ENCODE measurements at regions not wholly inside any gene's neighbourhood (a gene's known extent, or its start where the extent isn't known, plus 50 kb on each side); places are given as distances from the start of the nearest gene placed in this dataset.

DNA sequence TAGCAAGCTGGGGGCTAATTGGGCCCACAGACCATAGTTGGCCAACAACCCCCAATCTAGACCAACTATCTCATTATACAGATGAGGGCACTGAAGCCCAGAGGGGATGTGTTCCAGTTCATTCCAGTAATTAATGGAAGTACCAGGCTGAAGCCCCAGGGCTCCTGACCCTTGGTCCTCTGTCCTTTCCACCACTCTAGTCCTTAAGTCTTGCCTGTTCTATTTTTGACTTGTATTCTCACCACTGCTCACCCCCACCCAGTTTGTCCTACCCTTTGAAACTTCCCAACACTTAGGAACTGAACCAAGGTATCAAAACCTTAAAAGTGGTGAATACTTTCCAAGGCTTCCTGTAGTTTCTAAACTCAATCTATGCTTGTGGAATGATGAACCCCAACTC, 407.4 kb downstream of the ENC1 start:
- Histone ChIP-seq H3K36me3 (ENCODE audit: control insufficient read depth, insufficient read depth, low read length) (no peaks in the 10 kb centered on the region), H3K27me3 (ENCODE audit: control insufficient read depth, insufficient read depth, low read length) (no peaks in the 10 kb centered on the region), H3K4me3 (ENCODE audit: low read depth, low read length) (no peak overlapping the region)
- no peak for DNase-seq (ENCODE audit: low read depth)
- TF ChIP-seq, protein P1, sequence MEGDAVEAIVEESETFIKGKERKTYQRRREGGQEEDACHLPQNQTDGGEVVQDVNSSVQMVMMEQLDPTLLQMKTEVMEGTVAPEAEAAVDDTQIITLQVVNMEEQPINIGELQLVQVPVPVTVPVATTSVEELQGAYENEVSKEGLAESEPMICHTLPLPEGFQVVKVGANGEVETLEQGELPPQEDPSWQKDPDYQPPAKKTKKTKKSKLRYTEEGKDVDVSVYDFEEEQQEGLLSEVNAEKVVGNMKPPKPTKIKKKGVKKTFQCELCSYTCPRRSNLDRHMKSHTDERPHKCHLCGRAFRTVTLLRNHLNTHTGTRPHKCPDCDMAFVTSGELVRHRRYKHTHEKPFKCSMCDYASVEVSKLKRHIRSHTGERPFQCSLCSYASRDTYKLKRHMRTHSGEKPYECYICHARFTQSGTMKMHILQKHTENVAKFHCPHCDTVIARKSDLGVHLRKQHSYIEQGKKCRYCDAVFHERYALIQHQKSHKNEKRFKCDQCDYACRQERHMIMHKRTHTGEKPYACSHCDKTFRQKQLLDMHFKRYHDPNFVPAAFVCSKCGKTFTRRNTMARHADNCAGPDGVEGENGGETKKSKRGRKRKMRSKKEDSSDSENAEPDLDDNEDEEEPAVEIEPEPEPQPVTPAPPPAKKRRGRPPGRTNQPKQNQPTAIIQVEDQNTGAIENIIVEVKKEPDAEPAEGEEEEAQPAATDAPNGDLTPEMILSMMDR (IDR thresholded peaks at IDR 0.05; ENCODE audit: insufficient read depth, low read length, severe bottlenecking): no peak
- FAIRE-seq: peak; percentile 32

DNA sequence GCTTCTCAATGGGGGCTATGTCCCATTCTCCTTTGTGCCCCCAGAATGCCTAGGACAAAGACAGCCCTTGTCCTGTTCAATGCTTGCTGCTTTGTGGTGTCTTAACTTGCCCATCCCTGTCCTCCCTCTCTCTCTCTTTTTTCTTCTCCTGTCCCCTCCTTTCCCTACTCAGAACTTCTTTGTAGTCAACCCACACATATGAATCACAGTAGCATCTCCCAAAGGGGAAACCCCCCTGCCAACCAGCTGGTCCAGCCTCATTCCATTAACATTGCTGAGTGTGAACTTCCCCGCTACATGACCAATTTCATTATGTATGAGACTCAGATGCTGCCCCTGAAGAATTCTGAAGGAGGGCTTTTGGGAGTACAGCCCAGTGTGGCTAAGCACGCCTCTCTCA, 408.3 kb downstream of the ENC1 start:
- H3K4me3 ChIP-seq (ENCODE audit: low read depth, low read length): no peak overlapping the region
- H3K27me3 ChIP-seq (ENCODE audit: control insufficient read depth, insufficient read depth, low read length): no peaks in the 10 kb centered on the region
- H3K36me3 ChIP-seq (ENCODE audit: control insufficient read depth, insufficient read depth, low read length): no peaks in the 10 kb centered on the region
- peak; percentile 32 for FAIRE-seq
- TF ChIP-seq, protein P1 (IDR thresholded peaks at IDR 0.05; ENCODE audit: insufficient read depth, low read length, severe bottlenecking): no peak
- peak; percentile 99 for DNase-seq (ENCODE audit: low read depth)

DNA sequence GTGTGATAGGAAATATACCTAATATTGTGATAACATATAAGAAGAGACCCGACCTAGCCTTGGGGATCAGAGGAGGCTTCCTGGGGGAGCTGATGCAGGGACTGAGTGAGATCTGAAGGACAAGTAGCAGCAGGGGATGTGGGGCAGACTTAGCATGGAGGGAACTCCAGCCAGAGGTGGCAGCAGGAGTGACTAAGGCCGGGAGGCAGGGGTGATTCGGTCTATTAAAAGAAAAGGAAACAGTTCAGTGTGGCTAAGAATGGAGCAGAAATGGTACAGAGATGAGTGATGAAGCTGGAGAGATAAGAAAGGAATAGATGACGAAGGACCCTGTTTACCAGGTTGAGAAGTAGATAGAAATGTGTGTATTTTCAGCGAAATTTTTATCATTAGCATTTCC, 408.8 kb downstream of the ENC1 start:
- Histone ChIP-seq H3K4me3 (ENCODE audit: low read depth, low read length) (no peak overlapping the region), H3K27me3 (ENCODE audit: control insufficient read depth, insufficient read depth, low read length) (no peaks in the 10 kb centered on the region), H3K36me3 (ENCODE audit: control insufficient read depth, insufficient read depth, low read length) (no peaks in the 10 kb centered on the region)
- peak; percentile 61 for DNase-seq (ENCODE audit: low read depth)
- TF ChIP-seq, protein P1 (IDR thresholded peaks at IDR 0.05; ENCODE audit: insufficient read depth, low read length, severe bottlenecking): no peak
- FAIRE-seq: no peak

DNA sequence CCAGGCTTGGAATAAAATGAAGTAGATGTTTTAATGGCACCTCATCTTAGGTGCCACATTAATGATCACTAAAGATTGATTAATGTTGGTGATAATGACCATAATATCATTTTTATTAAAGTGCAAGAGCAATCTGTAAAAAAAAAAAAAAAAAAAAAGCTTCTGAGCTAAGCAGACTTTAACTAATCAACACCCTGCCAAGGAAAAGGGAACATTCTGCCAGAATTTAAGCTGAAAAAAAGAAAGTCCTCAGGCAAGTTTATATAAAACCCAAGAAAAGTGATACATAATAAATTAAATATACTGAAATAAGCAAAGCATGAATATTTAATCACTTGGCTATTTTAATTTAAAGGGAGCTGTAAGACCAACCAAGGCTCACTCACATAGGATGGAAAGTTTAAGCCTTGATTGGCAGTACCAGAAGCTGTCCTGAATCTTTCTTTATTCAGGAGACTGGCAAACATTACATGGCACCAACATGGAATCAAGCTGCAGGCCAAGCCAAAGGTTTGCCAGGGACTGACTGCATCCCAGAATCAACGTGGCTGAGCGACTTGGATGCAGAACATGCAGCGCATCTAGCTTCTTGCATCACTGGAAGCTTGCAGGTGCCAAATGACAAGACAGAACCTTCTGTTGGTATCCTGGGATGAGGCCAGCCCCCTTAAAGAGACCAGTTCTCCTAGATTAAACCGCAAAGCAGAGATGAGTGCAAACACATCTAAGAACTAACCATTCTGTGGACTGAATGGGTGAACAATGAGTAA, 413.6 kb downstream of the ENC1 start:
- TF ChIP-seq, protein P1 (IDR thresholded peaks at IDR 0.05; ENCODE audit: insufficient read depth, low read length, severe bottlenecking): no peak
- DNase-seq (ENCODE audit: low read depth) (no peak), FAIRE-seq (no peak)
- Histone ChIP-seq H3K27me3 (ENCODE audit: control insufficient read depth, insufficient read depth, low read length) (no peaks in the 10 kb centered on the region), H3K36me3 (ENCODE audit: control insufficient read depth, insufficient read depth, low read length) (no peaks in the 10 kb centered on the region), H3K4me3 (ENCODE audit: low read depth, low read length) (no peak overlapping the region)

DNA sequence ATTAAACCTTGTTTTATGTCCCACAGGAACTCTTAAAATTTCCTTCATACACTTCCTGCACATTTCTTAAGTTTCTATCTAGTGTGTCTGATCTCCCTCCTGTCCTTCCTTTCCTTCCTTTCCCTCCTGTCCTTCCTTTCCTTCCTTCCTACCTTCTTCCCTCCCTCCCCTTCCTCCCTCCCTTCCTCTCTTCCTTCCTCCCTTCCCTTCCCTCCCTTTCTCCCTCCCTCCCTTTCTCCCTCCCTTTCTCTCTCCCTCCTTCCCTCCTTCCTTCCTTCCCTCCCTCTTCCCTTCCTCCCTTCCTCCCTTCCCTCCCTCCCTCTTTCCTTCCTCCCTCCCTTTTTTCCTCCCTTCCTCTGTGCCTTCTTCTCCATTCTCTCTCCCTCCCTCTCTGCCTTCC, 414.9 kb downstream of the ENC1 start:
- DNase-seq (ENCODE audit: low read depth) (no peak), FAIRE-seq (no peak)
- Histone ChIP-seq H3K27me3 (ENCODE audit: control insufficient read depth, insufficient read depth, low read length) (no peaks in the 10 kb centered on the region), H3K36me3 (ENCODE audit: control insufficient read depth, insufficient read depth, low read length) (no peaks in the 10 kb centered on the region), H3K4me3 (ENCODE audit: low read depth, low read length) (no peak overlapping the region)
- TF ChIP-seq, protein P1 (IDR thresholded peaks at IDR 0.05; ENCODE audit: insufficient read depth, low read length, severe bottlenecking): no peak

DNA sequence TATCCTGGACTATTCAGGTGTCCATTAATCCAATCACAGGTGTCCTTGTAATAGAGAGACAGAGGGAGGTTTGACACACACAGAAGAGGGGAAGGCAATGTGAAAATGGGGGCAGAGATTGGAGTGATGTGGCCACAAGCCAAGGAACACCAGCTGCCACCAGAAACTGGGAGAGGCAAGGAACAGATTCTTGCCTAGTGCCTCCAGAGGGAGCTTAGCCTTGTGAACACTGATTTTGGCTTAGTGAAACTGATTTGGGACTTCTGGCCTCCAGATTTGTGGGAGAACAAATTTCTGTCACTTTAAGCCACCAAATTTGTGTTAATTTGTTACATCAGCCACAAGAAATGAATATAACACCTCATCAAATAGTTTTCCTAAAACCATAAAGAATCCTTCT, 416.2 kb downstream of the ENC1 start:
- DNase-seq (ENCODE audit: low read depth): no peak
- FAIRE-seq: no peak
- no peak overlapping the region for H3K4me3 ChIP-seq (ENCODE audit: low read depth, low read length)
- TF ChIP-seq, protein P1 (IDR thresholded peaks at IDR 0.05; ENCODE audit: insufficient read depth, low read length, severe bottlenecking): no peak
- H3K27me3 ChIP-seq (ENCODE audit: control insufficient read depth, insufficient read depth, low read length): no peaks in the 10 kb centered on the region
- no peaks in the 10 kb centered on the region for H3K36me3 ChIP-seq (ENCODE audit: control insufficient read depth, insufficient read depth, low read length)

All from bronchial epithelial cell (primary cell).